Gastroesophageal sphincter (tissue), 4 donors: ENCODE measurements at regions not wholly inside any gene's neighbourhood (a gene's known extent, or its start where the extent isn't known, plus 50 kb on each side); places are given as distances from the start of the nearest gene placed in this dataset.
"Not testable (repeated sequence)": the region's sequence is repeated elsewhere in the genome, so short reads cannot be mapped to it uniquely, and the experiment has no call there.

ENCODE experiments used
- ATAC-seq: fragments of 150-250 bp; one replicate; pipeline ENCODE4 v1.9.1; 2016; ENCODE audit warnings: mild to moderate bottlenecking, moderate library complexity
- H3K27ac ChIP-seq, 4 donors: fragments of 200-600 bp; sonication (generic) in 3 of 4; 1 replicate in 3 of 4; 2 replicates in 1 of 4; pipeline ENCODE4 v1.5.1; 2016 to 2019
- H3K27me3 ChIP-seq: fragments of 200-600 bp; sonication (generic); one replicate; pipeline ENCODE4 v1.5.1; 2019
- H3K36me3 ChIP-seq, 2 donors: fragments of 200-600 bp; sonication (generic); one replicate each; pipeline ENCODE4 v1.5.1; 2019; ENCODE audit warnings: control low read depth in 1 of 2
- H3K4me1 ChIP-seq, 3 donors: fragments of 200-600 bp; sonication (generic); 1 replicate in 2 of 3; 2 replicates in 1 of 3; pipeline ENCODE4 v1.5.1; 2016 to 2019; ENCODE audit warnings: control low read depth in 2 of 3
- H3K4me3 ChIP-seq, 2 donors: fragments of 200-600 bp; sonication (generic); one replicate each; pipeline ENCODE4 v1.5.1; 2019; ENCODE audit warnings: mild to moderate bottlenecking in 1 of 2, moderate library complexity in 1 of 2
- H3K9me3 ChIP-seq, 3 donors: fragments of 200-600 bp; sonication (generic); one replicate each; pipeline ENCODE4 v1.5.1; 2017 to 2019; ENCODE audit warnings: control low read depth in 2 of 3
- EP300 ChIP-seq: sonication (generic); formaldehyde crosslinking; IDR thresholded peaks from one replicate; pipeline ENCODE4 v1.6.1; 2017; ENCODE audit warnings: antibody characterized with exemption, mild to moderate bottlenecking
- POLR2A ChIP-seq, 2 donors: fragments of 450-650 bp; IDR thresholded peaks; one replicate each; pipeline ENCODE4 v1.6.1; 2017; ENCODE audit warnings: antibody characterized with exemption in 2 of 2, mild to moderate bottlenecking in 2 of 2, moderate library complexity in 1 of 2
- POLR2AphosphoS5 ChIP-seq: sonication (generic); formaldehyde crosslinking; IDR thresholded peaks from one replicate; pipeline ENCODE4 v1.6.1; 2017; ENCODE audit warnings: antibody characterized with exemption
- WGBS, 2 donors: methylation state at CpG; one replicate each; pipeline ENCODE4 v1.1.5; 2018; ENCODE audit warnings: low coverage in 1 of 2; 5-methylcytosine and 5-hydroxymethylcytosine counted together
- TF ChIP-seq, protein P1 (sequence below), 4 experiments: fragments of 200-600 bp in 2 of 4; fragments of 450-650 bp in 2 of 4; sonication (generic) in 1 of 4; IDR thresholded peaks; one replicate each; pipeline ENCODE4 v1.5.1; 2017 to 2019; ENCODE audit warnings: antibody characterized with exemption in 4 of 4, mild to moderate bottlenecking in 2 of 4, moderate library complexity in 2 of 4

GRCh38 chrX:124771292-124771691 is 424.9 kb downstream of the SH2D1A start:
- TF ChIP-seq, protein P1, sequence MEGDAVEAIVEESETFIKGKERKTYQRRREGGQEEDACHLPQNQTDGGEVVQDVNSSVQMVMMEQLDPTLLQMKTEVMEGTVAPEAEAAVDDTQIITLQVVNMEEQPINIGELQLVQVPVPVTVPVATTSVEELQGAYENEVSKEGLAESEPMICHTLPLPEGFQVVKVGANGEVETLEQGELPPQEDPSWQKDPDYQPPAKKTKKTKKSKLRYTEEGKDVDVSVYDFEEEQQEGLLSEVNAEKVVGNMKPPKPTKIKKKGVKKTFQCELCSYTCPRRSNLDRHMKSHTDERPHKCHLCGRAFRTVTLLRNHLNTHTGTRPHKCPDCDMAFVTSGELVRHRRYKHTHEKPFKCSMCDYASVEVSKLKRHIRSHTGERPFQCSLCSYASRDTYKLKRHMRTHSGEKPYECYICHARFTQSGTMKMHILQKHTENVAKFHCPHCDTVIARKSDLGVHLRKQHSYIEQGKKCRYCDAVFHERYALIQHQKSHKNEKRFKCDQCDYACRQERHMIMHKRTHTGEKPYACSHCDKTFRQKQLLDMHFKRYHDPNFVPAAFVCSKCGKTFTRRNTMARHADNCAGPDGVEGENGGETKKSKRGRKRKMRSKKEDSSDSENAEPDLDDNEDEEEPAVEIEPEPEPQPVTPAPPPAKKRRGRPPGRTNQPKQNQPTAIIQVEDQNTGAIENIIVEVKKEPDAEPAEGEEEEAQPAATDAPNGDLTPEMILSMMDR (IDR thresholded peaks at IDR 0.05): no peak
- TF ChIP-seq POLR2AphosphoS5 (no peak), EP300 (no peak), POLR2A (IDR thresholded peaks at IDR 0.05) (no peak)
- no peaks in the 10 kb centered on the region for H3K36me3 ChIP-seq
- no peak overlapping the region for H3K27ac ChIP-seq
- no peaks in the 10 kb centered on the region for H3K9me3 ChIP-seq
- H3K27me3 ChIP-seq: no peaks in the 10 kb centered on the region
- no peak overlapping the region for H3K4me3 ChIP-seq
- no peak for ATAC-seq
- 85 to 100% methylated on average over 1 to 2 of the region's 2 CpGs for WGBS, 2 donors
- H3K4me1 ChIP-seq: no peaks in the 10 kb centered on the region

- not testable (repeated sequence) for H3K36me3 ChIP-seq, H3K27me3 ChIP-seq, H3K4me3 ChIP-seq, H3K27ac ChIP-seq, H3K4me1 ChIP-seq, H3K9me3 ChIP-seq, ATAC-seq
- 79 to 86% methylated on average over 4 of the region's 4 CpGs for WGBS, 2 donors
Observed at GRCh38 chrX:124788253-124788652, 441.9 kb downstream of the SH2D1A start.

- WGBS, 2 donors: 71 to 100% methylated on average over 1 of the region's 1 CpG
- not testable (repeated sequence) for ATAC-seq, H3K36me3 ChIP-seq, H3K4me3 ChIP-seq, H3K27ac ChIP-seq, H3K27me3 ChIP-seq, H3K4me1 ChIP-seq, H3K9me3 ChIP-seq
Observed at GRCh38 chrX:124789874-124790273, 443.5 kb downstream of the SH2D1A start.

DNA sequence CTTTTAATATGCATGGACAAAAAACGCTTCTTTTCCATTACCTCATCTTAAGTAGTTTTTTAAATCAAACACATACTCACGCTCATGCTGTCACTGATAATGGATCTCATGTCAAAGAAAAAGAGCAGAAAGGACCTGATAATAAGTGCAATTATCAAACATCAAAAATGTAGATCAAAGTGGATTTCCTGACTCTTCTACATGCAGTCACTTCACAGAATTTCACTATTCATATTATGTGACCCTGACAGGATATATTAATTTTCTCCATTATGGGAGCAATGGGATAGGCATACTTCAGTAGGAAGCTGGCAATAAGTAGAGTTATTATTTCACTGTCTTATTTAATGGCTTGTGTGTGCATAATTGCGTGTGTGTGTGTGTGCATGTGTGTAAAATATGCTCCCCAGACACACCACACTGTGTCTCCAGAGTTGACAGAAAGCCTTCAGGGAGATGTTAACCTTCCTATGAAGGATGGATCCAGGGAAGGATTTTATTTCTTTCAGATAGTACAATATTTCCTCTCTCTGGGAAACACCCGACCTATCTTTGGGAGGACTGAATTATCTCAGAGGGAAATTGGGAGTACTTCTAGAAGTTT is 445.2 kb downstream of the SH2D1A start:
- Histone ChIP-seq H3K4me3 (no peak overlapping the region), H3K27me3 (no peaks in the 10 kb centered on the region), H3K27ac (no peak overlapping the region), H3K9me3 (no peaks in the 10 kb centered on the region), H3K36me3 (no peaks in the 10 kb centered on the region), H3K4me1 (no peaks in the 10 kb centered on the region)
- 79 to 86% methylated on average over 4 of the region's 4 CpGs for WGBS, 2 donors
- TF ChIP-seq POLR2A (IDR thresholded peaks at IDR 0.05) (no peak), EP300 (no peak)
- TF ChIP-seq, protein P1 (IDR thresholded peaks at IDR 0.05): no peak
- ATAC-seq: no peak

- no peak for ATAC-seq
- WGBS, 2 donors: 69% methylated on average over 2 of the region's 3 CpGs; no CpG with 5 or more reads in 1 of the 2 donors
Observed at GRCh38 chrX:124796989-124797388, 450.6 kb downstream of the SH2D1A start.

GRCh38 chrX:124804962-124805361 is 458.6 kb downstream of the SH2D1A start:
- Histone ChIP-seq H3K27me3 (no peaks in the 10 kb centered on the region), H3K36me3 (no peaks in the 10 kb centered on the region), H3K4me3 (no peak overlapping the region), H3K27ac (no peak overlapping the region), H3K9me3 (no peaks in the 10 kb centered on the region), H3K4me1 (no peaks in the 10 kb centered on the region)
- TF ChIP-seq POLR2AphosphoS5: no peak
- TF ChIP-seq EP300: no peak
- TF ChIP-seq POLR2A (IDR thresholded peaks at IDR 0.05): no peak
- TF ChIP-seq, protein P1 (IDR thresholded peaks at IDR 0.05): no peak
- WGBS, 2 donors: 61 to 71% methylated on average over 2 of the region's 2 CpGs
- ATAC-seq: no peak

More at GRCh38 chrX:124796989-124797388, 450.6 kb downstream of the SH2D1A start:
- no peak overlapping the region for H3K27ac ChIP-seq
- TF ChIP-seq POLR2A (IDR thresholded peaks at IDR 0.05) (no peak), POLR2AphosphoS5 (no peak), EP300 (no peak)
- TF ChIP-seq, protein P1 (IDR thresholded peaks at IDR 0.05): no peak
- no peaks in the 10 kb centered on the region for H3K4me1 ChIP-seq
- no peaks in the 10 kb centered on the region for H3K27me3 ChIP-seq
- H3K4me3 ChIP-seq: no peak overlapping the region
- no peaks in the 10 kb centered on the region for H3K36me3 ChIP-seq
- no peaks in the 10 kb centered on the region for H3K9me3 ChIP-seq
